ENCODE measurements at regions not wholly inside any gene's neighbourhood (a gene's known extent, or its start where the extent isn't known, plus 50 kb on each side); places are given as distances from the start of the nearest gene placed in this dataset.

DNA sequence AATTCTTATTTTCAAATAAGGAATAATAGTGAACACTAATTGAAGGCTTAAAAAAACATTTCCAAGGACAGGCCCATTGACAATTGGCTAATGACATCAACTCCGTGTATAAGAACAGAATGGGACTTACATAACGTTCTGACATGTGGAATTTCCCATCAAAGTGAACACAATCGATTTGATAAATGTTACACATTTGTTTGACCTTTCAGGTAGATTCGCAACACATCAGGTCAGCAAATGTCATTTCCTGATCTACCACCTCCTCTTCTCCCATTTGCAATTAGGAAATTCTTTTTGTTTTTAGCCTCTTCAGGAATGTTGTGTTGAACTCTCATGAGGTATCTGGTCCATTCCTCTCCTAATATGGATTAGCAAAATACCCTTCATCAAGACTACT lies 292.9 kb upstream of the SLC14A2 start:
- Histone ChIP-seq H3K4me2 (ENCODE audit: low read depth, low read length) (no peak overlapping the region), H3K9me3 (ENCODE audit: control insufficient read depth, insufficient read depth, low read length) (no peaks in the 10 kb centered on the region), H4K5ac (ENCODE audit: low read depth, low read length) (no peak overlapping the region), H2AK9ac (replicated peaks; ENCODE audit: low read depth, low read length, poor library complexity) (no peak overlapping the region), H3K4me3 (ENCODE audit: insufficient read depth, low read depth, low read length) (no peak overlapping the region), H4K91ac (ENCODE audit: insufficient read depth, low read depth, low read length) (no peak overlapping the region), H2BK120ac (ENCODE audit: low read depth, low read length) (no peak overlapping the region), H3K9me1 (ENCODE audit: insufficient read depth, low read length) (no peaks in the 10 kb centered on the region), H3K56ac (ENCODE audit: extremely low read depth, insufficient read depth, low read length) (no peak overlapping the region), H3K79me1 (ENCODE audit: low read depth in 1 of 2, low read length in 2 of 2) (no peaks in the 10 kb centered on the region), H2BK5ac (ENCODE audit: low read depth, low read length, poor library complexity, severe bottlenecking) (no peak overlapping the region), H3K9ac (ENCODE audit: low read depth, low read length) (no peak overlapping the region), H3K4ac (ENCODE audit: low read depth, low read length) (no peak overlapping the region), H3K23ac (ENCODE audit: low read depth, low read length) (no peak overlapping the region), H3K27me3 (ENCODE audit: control insufficient read depth, insufficient read depth, low read length) (peaks cover 10% of the 10 kb centered on the region; the same call in 1 of the 2 replicates), H2BK15ac (ENCODE audit: low read depth, low read length) (no peak overlapping the region), H3K14ac (replicated peaks; ENCODE audit: low read depth, low read length) (no peak overlapping the region), H2AK5ac (ENCODE audit: low read depth, low read length) (no peak overlapping the region), H3K36me3 (ENCODE audit: control insufficient read depth, insufficient read depth, low read length) (no peaks in the 10 kb centered on the region), H2BK20ac (ENCODE audit: low read depth, low read length) (no peak overlapping the region), H4K20me1 (ENCODE audit: insufficient read depth, low read length) (no peaks in the 10 kb centered on the region), H2AFZ (replicated peaks; ENCODE audit: low read length, poor library complexity) (no peak overlapping the region), H4K8ac (ENCODE audit: low read depth in 2 of 2, low read length in 2 of 2) (no peak overlapping the region), H3K4me1 (ENCODE audit: control insufficient read depth, insufficient read depth, low read length) (peaks cover 7% of the 10 kb centered on the region; the same call in 1 of the 2 replicates), H3K27ac (ENCODE audit: insufficient read depth, low read length) (no peak overlapping the region), H3K18ac (ENCODE audit: low read depth, low read length) (no peak overlapping the region)
- in situ Hi-C loops (cut with MboI; ENCODE audit: low sequenced_read_pairs) = no loop called here
- no TSS peak for BruUV-seq (replicated peaks)
- ATAC-seq (ENCODE audit: low read depth) = no peak
- no peak for DNase-seq
- CTCF ChIA-PET = interaction anchor here (0.5 kb wide), 1 partner anchor 759 kb away, joined by 3 read pairs; no protein-coding TSS in a partner anchor
- 82% methylated on average over 3 of the region's 4 CpGs; no CpG with 5 or more reads in 1 of the 2 experiments for WGBS, 2 experiments (ENCODE audit: extremely low coverage in 2 of 2, insufficient read length in 1 of 2)
- dilution Hi-C loops (cut with HindIII; ENCODE audit: low sequenced_read_pairs, unreplicated experiment) = no loop called here
- TF ChIP-seq, protein P1, sequence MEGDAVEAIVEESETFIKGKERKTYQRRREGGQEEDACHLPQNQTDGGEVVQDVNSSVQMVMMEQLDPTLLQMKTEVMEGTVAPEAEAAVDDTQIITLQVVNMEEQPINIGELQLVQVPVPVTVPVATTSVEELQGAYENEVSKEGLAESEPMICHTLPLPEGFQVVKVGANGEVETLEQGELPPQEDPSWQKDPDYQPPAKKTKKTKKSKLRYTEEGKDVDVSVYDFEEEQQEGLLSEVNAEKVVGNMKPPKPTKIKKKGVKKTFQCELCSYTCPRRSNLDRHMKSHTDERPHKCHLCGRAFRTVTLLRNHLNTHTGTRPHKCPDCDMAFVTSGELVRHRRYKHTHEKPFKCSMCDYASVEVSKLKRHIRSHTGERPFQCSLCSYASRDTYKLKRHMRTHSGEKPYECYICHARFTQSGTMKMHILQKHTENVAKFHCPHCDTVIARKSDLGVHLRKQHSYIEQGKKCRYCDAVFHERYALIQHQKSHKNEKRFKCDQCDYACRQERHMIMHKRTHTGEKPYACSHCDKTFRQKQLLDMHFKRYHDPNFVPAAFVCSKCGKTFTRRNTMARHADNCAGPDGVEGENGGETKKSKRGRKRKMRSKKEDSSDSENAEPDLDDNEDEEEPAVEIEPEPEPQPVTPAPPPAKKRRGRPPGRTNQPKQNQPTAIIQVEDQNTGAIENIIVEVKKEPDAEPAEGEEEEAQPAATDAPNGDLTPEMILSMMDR (conservative IDR thresholded peaks at IDR 0.05; ENCODE audit: low read depth, low read length) = no peak
- TF ChIP-seq MAFK (IDR thresholded peaks at IDR 0.05; ENCODE audit: low read depth, low read length) (no peak), SMC3 (IDR thresholded peaks at IDR 0.05; ENCODE audit: low read depth, low read length) (no peak), NFE2L2 (IDR thresholded peaks at IDR 0.05; ENCODE audit: low read depth, low read length) (no peak), RFX5 (IDR thresholded peaks at IDR 0.05; ENCODE audit: low read depth, low read length) (no peak), CHD1 (IDR thresholded peaks at IDR 0.05; ENCODE audit: low read depth, low read length) (no peak)
- intact Hi-C loops (cut with micrococcal nuclease) = no loop called here
- POLR2A ChIA-PET (ENCODE audit: unreplicated experiment) = no interaction called here

Measured in IMR-90 (cell line).